Fibroblast of lung (primary cell): ENCODE measurements at regions not wholly inside any gene's neighbourhood (a gene's known extent, or its start where the extent isn't known, plus 50 kb on each side); places are given as distances from the start of the nearest gene placed in this dataset.

Source experiments
- DNase-seq, 2 donors: peaks; one replicate each; pipeline versions ENCODE4 v3.0.0 to v3.0.0-alpha.2; 2010; ENCODE audit warnings: low read depth in 2 of 2
- H2AFZ ChIP-seq: 2 replicates; pipeline ENCODE4 v1.5.1; 2012; ENCODE audit warnings: low read length, control low read depth, inconsistent platforms
- H3K27ac ChIP-seq: 2 replicates; pipeline ENCODE4 v1.5.1; 2011; ENCODE audit warnings: low read length, control low read depth; ENCODE audit not compliant: insufficient read depth
- H3K27me3 ChIP-seq: 2 replicates; pipeline ENCODE4 v1.5.1; 2011; ENCODE audit warnings: mild to moderate bottlenecking, low read length; ENCODE audit not compliant: control insufficient read depth, insufficient read depth
- H3K36me3 ChIP-seq: 2 replicates; pipeline ENCODE4 v1.5.1; 2011; ENCODE audit warnings: low read length; ENCODE audit not compliant: control insufficient read depth, insufficient read depth
- H3K4me1 ChIP-seq: 2 replicates; pipeline ENCODE4 v1.5.1; 2011; ENCODE audit warnings: low read length; ENCODE audit not compliant: control insufficient read depth, insufficient read depth; ENCODE audit errors: extremely low read depth
- H3K4me2 ChIP-seq: 2 replicates; pipeline ENCODE4 v1.5.1; 2011; ENCODE audit warnings: low read length, control low read depth; ENCODE audit not compliant: insufficient read depth; ENCODE audit errors: extremely low read depth
- H3K4me3 ChIP-seq, 4 experiments: fragments of 200-600 bp in 1 of 4; sonication (generic) in 1 of 4; replicated peaks in 1 of 4; 2 replicates each; pipeline ENCODE4 v1.5.1; 2011 to 2016; ENCODE audit warnings: low read length in 4 of 4, low read depth in 3 of 4, mild to moderate bottlenecking in 3 of 4, control low read depth in 2 of 4, inconsistent platforms in 1 of 4, mixed read lengths in 1 of 4; ENCODE audit not compliant: insufficient read depth in 1 of 4; ENCODE audit errors: control extremely low read depth in 1 of 4
- H3K79me2 ChIP-seq: 2 replicates; pipeline ENCODE4 v1.5.1; 2012; ENCODE audit warnings: mild to moderate bottlenecking, low read length, inconsistent platforms; ENCODE audit not compliant: control insufficient read depth, insufficient read depth
- H3K9ac ChIP-seq: 2 replicates; pipeline ENCODE4 v1.5.1; 2011; ENCODE audit warnings: mild to moderate bottlenecking, low read length, control low read depth; ENCODE audit not compliant: insufficient read depth
- H3K9me3 ChIP-seq: 2 replicates; pipeline ENCODE4 v1.5.1; 2012; ENCODE audit warnings: low read depth, low read length; ENCODE audit not compliant: control insufficient read depth, insufficient read depth
- H4K20me1 ChIP-seq: 2 replicates; pipeline ENCODE4 v1.5.1; 2011; ENCODE audit warnings: low read length; ENCODE audit not compliant: control insufficient read depth, insufficient read depth; ENCODE audit errors: extremely low read depth
- CTCF ChIP-seq, 2 donors: IDR thresholded peaks in 1 of 2; conservative IDR thresholded peaks in 1 of 2; 1 replicate in 1 of 2; 2 replicates in 1 of 2; pipeline ENCODE4 v1.5.1; 2011 to 2012; ENCODE audit warnings: low read length in 2 of 2, control low read depth in 1 of 2, inconsistent platforms in 1 of 2, low read depth in 1 of 2, mild to moderate bottlenecking in 1 of 2
- EZH2 ChIP-seq: IDR thresholded peaks from 2 replicates; pipeline ENCODE4 v1.5.1; 2012; ENCODE audit warnings: low read length, control low read depth, mild to moderate bottlenecking; ENCODE audit errors: missing control alignments

DNA sequence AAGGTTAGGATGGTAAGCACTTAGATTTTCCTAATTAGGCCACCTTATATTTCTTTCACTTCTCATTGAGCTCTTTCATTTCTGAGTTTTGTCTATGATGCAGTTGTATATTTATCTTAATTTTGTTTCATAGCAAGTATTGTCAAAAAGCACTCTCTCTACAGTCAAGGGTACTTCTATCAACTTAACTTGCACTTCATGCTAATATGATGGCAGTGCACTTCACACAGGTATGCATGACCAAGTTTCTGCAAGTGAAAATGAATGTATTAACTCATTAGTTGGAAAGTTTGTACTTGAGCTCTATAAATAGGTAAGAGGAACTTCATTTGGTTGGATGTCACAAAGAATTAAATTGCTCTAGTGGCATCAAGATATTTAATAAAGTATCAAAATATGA, 51.5 kb upstream of the CDH19 start:
- no peak for DNase-seq
- H3K9ac ChIP-seq, result no peak overlapping the region
- H3K4me3 ChIP-seq, result no peak overlapping the region
- no peaks in the 10 kb centered on the region for H3K36me3 ChIP-seq
- no peaks in the 10 kb centered on the region for H3K79me2 ChIP-seq
- H2AFZ ChIP-seq, result no peak overlapping the region
- H3K4me2 ChIP-seq, result no peak overlapping the region
- no peaks in the 10 kb centered on the region for H4K20me1 ChIP-seq
- TF ChIP-seq EZH2, result no peak
- no peak for TF ChIP-seq CTCF (conservative IDR thresholded peaks at IDR 0.05 in 1 of 2, IDR thresholded peaks at IDR 0.05 in 1 of 2; ENCODE audit: low read depth in 1 of 2, low read length in 2 of 2)
- no peaks in the 10 kb centered on the region for H3K4me1 ChIP-seq
- H3K9me3 ChIP-seq, result no peaks in the 10 kb centered on the region
- H3K27ac ChIP-seq, result no peak overlapping the region
- no peaks in the 10 kb centered on the region for H3K27me3 ChIP-seq
